PFSK-1 (cell line): ENCODE measurements at regions not wholly inside any gene's neighbourhood (a gene's known extent, or its start where the extent isn't known, plus 50 kb on each side); places are given as distances from the start of the nearest gene placed in this dataset.

Source experiments
- POLR2AphosphoS5 ChIP-seq: IDR thresholded peaks from 2 replicates; pipeline ENCODE4 v1.6.1; 2012; ENCODE audit warnings: low read depth, mild to moderate bottlenecking, control low read depth, low read length, moderate library complexity
- SIN3A ChIP-seq: IDR thresholded peaks from 2 replicates; pipeline ENCODE4 v1.6.1; 2012; ENCODE audit warnings: mild to moderate bottlenecking, low read length, moderate library complexity, borderline replicate concordance; ENCODE audit not compliant: insufficient read depth
- TF ChIP-seq, protein P1 (sequence below), 2 experiments: IDR thresholded peaks; 2 replicates each; pipeline versions ENCODE4 v1.6.1 to v1.8.0; 2011 to 2012; ENCODE audit warnings: low read depth in 2 of 2, low read length in 2 of 2, control low read depth in 1 of 2, inconsistent platforms in 1 of 2, mild to moderate bottlenecking in 1 of 2, moderate library complexity in 1 of 2; ENCODE audit not compliant: insufficient read depth in 1 of 2

DNA sequence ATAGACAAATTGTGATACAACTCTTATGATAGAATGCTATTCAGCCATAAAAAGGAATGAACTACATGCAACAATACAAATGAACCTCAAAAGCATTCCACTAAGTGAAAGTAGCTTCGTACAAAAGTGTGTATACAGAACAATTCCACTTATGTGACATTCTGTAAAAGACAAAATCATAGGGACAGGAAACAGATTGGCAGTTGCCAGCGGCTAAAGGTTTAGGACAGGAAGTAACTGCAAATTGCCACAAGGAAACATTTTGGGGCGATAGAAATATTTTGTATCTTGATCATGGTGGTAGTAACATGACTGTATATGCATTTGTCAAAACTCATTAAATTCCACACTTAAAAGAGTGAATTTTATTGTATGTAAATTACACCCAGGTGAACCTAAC is 113.4 kb downstream of the CAPZA3 start:
- TF ChIP-seq, protein P1, sequence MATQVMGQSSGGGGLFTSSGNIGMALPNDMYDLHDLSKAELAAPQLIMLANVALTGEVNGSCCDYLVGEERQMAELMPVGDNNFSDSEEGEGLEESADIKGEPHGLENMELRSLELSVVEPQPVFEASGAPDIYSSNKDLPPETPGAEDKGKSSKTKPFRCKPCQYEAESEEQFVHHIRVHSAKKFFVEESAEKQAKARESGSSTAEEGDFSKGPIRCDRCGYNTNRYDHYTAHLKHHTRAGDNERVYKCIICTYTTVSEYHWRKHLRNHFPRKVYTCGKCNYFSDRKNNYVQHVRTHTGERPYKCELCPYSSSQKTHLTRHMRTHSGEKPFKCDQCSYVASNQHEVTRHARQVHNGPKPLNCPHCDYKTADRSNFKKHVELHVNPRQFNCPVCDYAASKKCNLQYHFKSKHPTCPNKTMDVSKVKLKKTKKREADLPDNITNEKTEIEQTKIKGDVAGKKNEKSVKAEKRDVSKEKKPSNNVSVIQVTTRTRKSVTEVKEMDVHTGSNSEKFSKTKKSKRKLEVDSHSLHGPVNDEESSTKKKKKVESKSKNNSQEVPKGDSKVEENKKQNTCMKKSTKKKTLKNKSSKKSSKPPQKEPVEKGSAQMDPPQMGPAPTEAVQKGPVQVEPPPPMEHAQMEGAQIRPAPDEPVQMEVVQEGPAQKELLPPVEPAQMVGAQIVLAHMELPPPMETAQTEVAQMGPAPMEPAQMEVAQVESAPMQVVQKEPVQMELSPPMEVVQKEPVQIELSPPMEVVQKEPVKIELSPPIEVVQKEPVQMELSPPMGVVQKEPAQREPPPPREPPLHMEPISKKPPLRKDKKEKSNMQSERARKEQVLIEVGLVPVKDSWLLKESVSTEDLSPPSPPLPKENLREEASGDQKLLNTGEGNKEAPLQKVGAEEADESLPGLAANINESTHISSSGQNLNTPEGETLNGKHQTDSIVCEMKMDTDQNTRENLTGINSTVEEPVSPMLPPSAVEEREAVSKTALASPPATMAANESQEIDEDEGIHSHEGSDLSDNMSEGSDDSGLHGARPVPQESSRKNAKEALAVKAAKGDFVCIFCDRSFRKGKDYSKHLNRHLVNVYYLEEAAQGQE (IDR thresholded peaks at IDR 0.05; ENCODE audit: insufficient read depth in 1 of 2, low read depth in 2 of 2, low read length in 2 of 2) = no peak
- no peak for TF ChIP-seq POLR2AphosphoS5
- no peak for TF ChIP-seq SIN3A
